Astrocyte of the spinal cord (primary cell): ENCODE measurements at regions not wholly inside any gene's neighbourhood (a gene's known extent, or its start where the extent isn't known, plus 50 kb on each side); places are given as distances from the start of the nearest gene placed in this dataset.
A peak's percentile ranks its signal among the peaks of the same experiment; 100 is the strongest.
"Not testable (repeated sequence)": the region's sequence is repeated elsewhere in the genome, so short reads cannot be mapped to it uniquely, and the experiment has no call there.

Source experiments
- DNase-seq: peaks from one replicate; pipeline ENCODE4 v3.0.0; 2011; ENCODE audit warnings: low read depth, low spot score
- H3K4me3 ChIP-seq: 2 replicates; pipeline ENCODE4 v1.5.1; 2011; ENCODE audit warnings: low read depth, mild to moderate bottlenecking, low read length, moderate library complexity
- CTCF ChIP-seq: IDR thresholded peaks from 2 replicates; pipeline ENCODE4 v1.5.1; 2012; ENCODE audit warnings: low read depth, mild to moderate bottlenecking, low read length, inconsistent platforms
- in situ Hi-C: cut with HindIII; loops from 2 replicates; pipeline ENCODE4 v1.10.0; 2017; ENCODE audit warnings: low sequenced_read_pairs

GRCh38 chr7:39758234-39758970 is 135.0 kb downstream of the RALA start:
- TF ChIP-seq CTCF, result no peak
- in situ Hi-C loops, result no loop called here
- DNase-seq, result no peak
- H3K4me3 ChIP-seq, result no peak overlapping the region

GRCh38 chr7:39761449-39761848 is 138.1 kb downstream of the RALA start:
- in situ Hi-C loops, result no loop called here
- no peak for TF ChIP-seq CTCF
- no peak for DNase-seq
- H3K4me3 ChIP-seq, result no peak overlapping the region

GRCh38 chr7:39762466-39762865 is 139.1 kb downstream of the RALA start:
- in situ Hi-C loops, H3K4me3 ChIP-seq: not testable (repeated sequence)
- DNase-seq, result peak; percentile 6

GRCh38 chr7:39762881-39763280 is 139.5 kb downstream of the RALA start:
- H3K4me3 ChIP-seq, in situ Hi-C loops: not testable (repeated sequence)
- DNase-seq, result peak; percentile 55

- in situ Hi-C loops, H3K4me3 ChIP-seq, DNase-seq: not testable (repeated sequence)
Observed at GRCh38 chr7:39765833-39766232, 142.5 kb downstream of the RALA start.

GRCh38 chr7:39768439-39768838 is 145.1 kb downstream of the RALA start:
- DNase-seq, in situ Hi-C loops, H3K4me3 ChIP-seq: not testable (repeated sequence)

- H3K4me3 ChIP-seq, DNase-seq, in situ Hi-C loops: not testable (repeated sequence)
Observed at GRCh38 chr7:39774341-39774851, 151.0 kb downstream of the RALA start.

- H3K4me3 ChIP-seq, in situ Hi-C loops: not testable (repeated sequence)
- DNase-seq, result peak; percentile 18
Observed at GRCh38 chr7:39781557-39781956, 158.2 kb downstream of the RALA start.

- H3K4me3 ChIP-seq, DNase-seq, in situ Hi-C loops: not testable (repeated sequence)
Observed at GRCh38 chr7:39786440-39786839, 163.1 kb downstream of the RALA start.

GRCh38 chr7:39791035-39791434 is 159.0 kb upstream of the CDK13 start:
- H3K4me3 ChIP-seq, DNase-seq, in situ Hi-C loops: not testable (repeated sequence)

GRCh38 chr7:39791911-39792310 is 158.1 kb upstream of the CDK13 start:
- DNase-seq, H3K4me3 ChIP-seq, in situ Hi-C loops: not testable (repeated sequence)
- TF ChIP-seq CTCF, result peak; percentile 6

GRCh38 chr7:39793026-39793425 is 157.0 kb upstream of the CDK13 start:
- H3K4me3 ChIP-seq, in situ Hi-C loops, DNase-seq: not testable (repeated sequence)

GRCh38 chr7:39793851-39794250 is 156.2 kb upstream of the CDK13 start:
- in situ Hi-C loops, H3K4me3 ChIP-seq, DNase-seq: not testable (repeated sequence)

GRCh38 chr7:39796947-39797346 is 153.1 kb upstream of the CDK13 start:
- H3K4me3 ChIP-seq, in situ Hi-C loops, DNase-seq: not testable (repeated sequence)
